Pancreas (tissue), 10 donors: ENCODE measurements at regions not wholly inside any gene's neighbourhood (a gene's known extent, or its start where the extent isn't known, plus 50 kb on each side); places are given as distances from the start of the nearest gene placed in this dataset.

Source experiments
- ATAC-seq, 4 donors: fragments of 200-7000 bp; cut with Tn5 transposase; one replicate each; pipeline versions ENCODE4 v1.8.0 to v1.9.1; 2020; ENCODE audit warnings: mild to moderate bottlenecking in 4 of 4, moderate library complexity in 4 of 4
- DNase-seq, 6 donors: peaks; one replicate each; pipeline ENCODE4 v3.0.0-alpha.2; 2020
- FAIRE-seq: peaks from 2 replicates; lab custom pipeline; 2012; peaks lifted over from hg19 to GRCh38; lab: Jason Lieb, UNC
- H3K27ac ChIP-seq, 4 donors: fragments of 200-600 bp; sonication (generic); 1 replicate in 3 of 4; 2 replicates in 1 of 4; pipeline versions ENCODE4 v1.5.0 to v1.8.0; 2020
- H3K27me3 ChIP-seq, 4 donors: fragments of 200-600 bp; one replicate each; pipeline ENCODE4 v1.8.0; 2021
- H3K36me3 ChIP-seq, 3 donors: fragments of 200-600 bp; sonication (generic) in 1 of 3; one replicate each; pipeline versions ENCODE4 v1.5.0 to v1.8.0; 2020 to 2021
- H3K4me1 ChIP-seq, 3 donors: fragments of 200-600 bp; one replicate each; pipeline ENCODE4 v1.8.0; 2021
- H3K4me3 ChIP-seq, 4 donors: fragments of 200-600 bp; sonication (generic) in 2 of 4; one replicate each; pipeline versions ENCODE4 v1.5.0 to v1.8.0; 2020 to 2021
- H3K9me3 ChIP-seq, 4 donors: fragments of 200-600 bp; one replicate each; pipeline ENCODE4 v1.8.0; 2021
- WGBS, 2 donors: extraction: QIAGEN DNeasy Blood & Tissue Kit; methylation state at CpG; one replicate each; pipeline ENCODE4 v1.1.7; 2013; 5-methylcytosine and 5-hydroxymethylcytosine counted together
- intact Hi-C, 3 donors: fragments of 100-400 bp; cut with DNase I; formaldehyde crosslinking; loops; one replicate each; pipeline versions ENCODE4 v1.11.1 to v1.14.2; 2022
- TF ChIP-seq, protein P1 (sequence below), 4 donors: fragments of 200-600 bp; sonication (generic) in 3 of 4; IDR thresholded peaks; one replicate each; pipeline versions ENCODE4 v1.5.0 to v1.8.0; 2021; ENCODE audit warnings: antibody characterized with exemption in 4 of 4
- donor health status: healthy with polysubstance abuse.
- donor health status: DM: no; HTN: no; CAD: no; lungs with moderate emphysema.
- donor health status: DM: no; HTN: no; CAD: no.
- donor health status: control.
- donor health status: control.
- donor health status: Bipolar disorder and iron deficiency.
- donor health status: DM: yes; HTN: yes; CAD: no.
- donor health status: DM: no; HTN: no; CAD: no.
- donor health status: DM: no; HTN: no; CAD: no.
- donor health status: DM: yes; HTN: yes; CAD: no.

DNA sequence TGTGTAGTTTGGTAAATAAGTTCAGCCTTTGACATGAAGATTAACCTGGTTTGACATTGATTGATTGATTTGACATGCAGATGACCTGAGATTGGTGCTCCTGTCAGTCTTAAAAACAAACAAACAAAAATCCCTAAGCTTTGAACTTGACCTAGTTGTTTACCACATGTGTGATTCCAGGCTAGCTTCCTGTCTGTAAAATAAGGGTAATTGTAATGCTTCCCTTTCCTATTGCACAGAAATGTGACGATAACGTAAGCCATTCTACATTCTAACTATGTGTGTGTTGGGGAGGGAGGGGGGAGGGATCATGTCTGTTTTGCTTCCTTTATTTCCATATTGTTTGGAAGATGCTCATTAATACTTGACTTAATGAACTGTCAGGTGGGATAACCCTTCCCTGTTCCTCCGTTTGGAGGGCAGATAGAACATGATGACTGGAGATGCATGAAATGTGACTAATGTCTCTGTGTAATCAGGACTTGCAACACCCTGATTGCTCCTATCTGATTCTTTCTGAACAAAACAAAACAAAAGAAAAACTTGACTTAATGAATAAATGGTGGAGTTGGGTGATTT, 106.1 kb upstream of the CLMP start:
- no peak for FAIRE-seq
- intact Hi-C loops = loop anchor here in 1 of 3 donors (10.0 kb wide), 1 partner anchor 174 kb away; no protein-coding TSS in a partner anchor

DNA sequence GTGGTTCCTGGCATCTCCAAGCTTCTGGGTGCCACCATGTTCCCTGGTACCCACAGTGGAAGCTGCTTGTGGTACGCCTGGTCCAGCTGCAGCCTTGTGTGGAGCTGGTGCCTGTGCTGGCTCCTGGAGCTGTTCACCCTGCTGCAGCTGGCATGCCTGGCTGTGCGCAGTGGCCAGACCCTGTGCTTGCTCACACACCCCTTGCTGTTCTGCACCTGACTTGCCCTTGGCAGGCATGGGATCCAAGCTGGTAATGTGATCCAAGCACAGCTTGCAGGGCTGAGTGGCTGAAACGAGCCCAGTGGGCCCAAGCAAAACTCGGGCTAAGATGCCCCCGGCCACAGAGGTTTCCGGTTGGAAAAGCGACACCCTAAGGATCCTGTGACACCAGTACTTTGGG, 104.7 kb upstream of the CLMP start:
- H3K27me3 ChIP-seq = peaks cover 0 to 17% (median 0%) of the 10 kb centered on the region in 4 donors
- 59 to 84% methylated on average over 7 of the region's 7 CpGs for WGBS, 2 donors
- no peak for ATAC-seq
- H3K9me3 ChIP-seq = no peaks in the 10 kb centered on the region
- no peak for FAIRE-seq
- no peak for DNase-seq
- no peak overlapping the region for H3K27ac ChIP-seq
- TF ChIP-seq, protein P1, sequence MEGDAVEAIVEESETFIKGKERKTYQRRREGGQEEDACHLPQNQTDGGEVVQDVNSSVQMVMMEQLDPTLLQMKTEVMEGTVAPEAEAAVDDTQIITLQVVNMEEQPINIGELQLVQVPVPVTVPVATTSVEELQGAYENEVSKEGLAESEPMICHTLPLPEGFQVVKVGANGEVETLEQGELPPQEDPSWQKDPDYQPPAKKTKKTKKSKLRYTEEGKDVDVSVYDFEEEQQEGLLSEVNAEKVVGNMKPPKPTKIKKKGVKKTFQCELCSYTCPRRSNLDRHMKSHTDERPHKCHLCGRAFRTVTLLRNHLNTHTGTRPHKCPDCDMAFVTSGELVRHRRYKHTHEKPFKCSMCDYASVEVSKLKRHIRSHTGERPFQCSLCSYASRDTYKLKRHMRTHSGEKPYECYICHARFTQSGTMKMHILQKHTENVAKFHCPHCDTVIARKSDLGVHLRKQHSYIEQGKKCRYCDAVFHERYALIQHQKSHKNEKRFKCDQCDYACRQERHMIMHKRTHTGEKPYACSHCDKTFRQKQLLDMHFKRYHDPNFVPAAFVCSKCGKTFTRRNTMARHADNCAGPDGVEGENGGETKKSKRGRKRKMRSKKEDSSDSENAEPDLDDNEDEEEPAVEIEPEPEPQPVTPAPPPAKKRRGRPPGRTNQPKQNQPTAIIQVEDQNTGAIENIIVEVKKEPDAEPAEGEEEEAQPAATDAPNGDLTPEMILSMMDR (IDR thresholded peaks at IDR 0.05) = no peak
- intact Hi-C loops = loop anchor here in 2 of 3 donors (10.0 kb wide), 1 partner anchor 175 kb away; no protein-coding TSS in a partner anchor
- H3K4me3 ChIP-seq = no peak overlapping the region
- H3K36me3 ChIP-seq = no peaks in the 10 kb centered on the region
- H3K4me1 ChIP-seq = peaks cover 0 to 3% (median 0%) of the 10 kb centered on the region in 3 donors

More for the DNA sequence above, 106.1 kb upstream of the CLMP start:
- Histone ChIP-seq H3K4me3 (peak overlapping the region in 2 of 4 donors; percentile 22 to 42), H3K4me1 (peaks cover 0 to 3% (median 0%) of the 10 kb centered on the region in 3 donors), H3K27ac (no peak overlapping the region), H3K27me3 (peaks cover 0 to 17% (median 0%) of the 10 kb centered on the region in 4 donors), H3K9me3 (no peaks in the 10 kb centered on the region), H3K36me3 (no peaks in the 10 kb centered on the region)
- DNase-seq = no peak
- ATAC-seq = no peak
- TF ChIP-seq, protein P1 (IDR thresholded peaks at IDR 0.05) = no peak
- WGBS, 2 donors = 30 to 32% methylated on average over 3 of the region's 3 CpGs

DNA sequence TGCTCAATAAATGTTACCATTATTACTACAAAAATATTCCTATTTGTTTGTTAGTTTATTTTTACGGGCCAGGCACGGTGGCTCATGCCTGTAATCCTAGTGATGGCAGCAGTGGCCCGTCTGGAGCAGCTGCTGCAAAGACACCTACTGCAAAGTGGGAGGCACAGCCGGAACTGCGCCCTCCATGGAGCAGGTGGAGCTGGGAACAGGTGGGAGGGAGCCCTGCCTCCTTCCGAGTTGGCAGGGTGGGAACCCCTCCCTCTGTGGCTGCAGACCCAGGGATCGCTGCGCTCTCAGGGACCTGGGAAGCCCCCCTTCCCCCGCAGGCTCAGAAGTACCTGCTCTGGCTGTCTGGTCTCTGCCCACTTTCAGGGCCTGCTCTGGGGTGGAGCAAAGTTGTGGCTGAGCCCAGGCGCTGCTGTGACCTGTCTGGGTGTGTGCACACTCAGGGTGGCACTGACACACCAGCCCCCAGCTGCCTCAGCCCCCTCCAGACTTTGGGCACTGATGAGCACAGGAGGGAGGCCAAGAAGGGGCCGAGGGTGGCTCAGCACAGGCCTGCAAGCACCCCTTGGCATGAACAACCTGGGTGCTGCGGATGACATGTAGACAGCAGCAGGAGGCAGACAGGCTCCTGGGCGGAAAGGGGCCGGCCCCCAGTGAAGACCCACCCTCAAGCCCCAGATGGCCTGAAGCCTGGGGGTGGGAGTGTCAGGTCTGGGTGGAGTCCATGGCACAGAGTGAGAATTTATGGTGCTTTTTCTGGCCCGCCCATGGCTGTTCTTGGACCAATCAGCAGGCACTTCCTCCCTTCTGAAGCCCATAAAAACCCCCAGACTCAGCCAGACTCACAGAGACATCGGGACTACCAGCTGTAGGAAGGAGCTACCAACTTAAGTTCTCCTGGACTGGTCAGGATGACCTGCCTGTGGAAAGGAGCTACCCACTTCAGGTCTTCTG, 103.7 kb upstream of the CLMP start:
- no peaks in the 10 kb centered on the region for H3K9me3 ChIP-seq
- TF ChIP-seq, protein P1 (IDR thresholded peaks at IDR 0.05) = no peak
- no peaks in the 10 kb centered on the region for H3K36me3 ChIP-seq
- H3K4me1 ChIP-seq = peaks cover 0 to 3% (median 0%) of the 10 kb centered on the region in 3 donors
- FAIRE-seq = no peak
- no peak overlapping the region for H3K4me3 ChIP-seq
- 73 to 78% methylated on average over 15 to 16 of the region's 16 CpGs for WGBS, 2 donors
- H3K27ac ChIP-seq = no peak overlapping the region
- ATAC-seq = no peak
- H3K27me3 ChIP-seq = peaks cover 0 to 17% (median 0%) of the 10 kb centered on the region in 4 donors
- intact Hi-C loops = loop anchor here in 1 of 3 donors (10.0 kb wide), 1 partner anchor 176 kb away; no protein-coding TSS in a partner anchor
- DNase-seq = peak in 1 of 6 donors; percentile 58

DNA sequence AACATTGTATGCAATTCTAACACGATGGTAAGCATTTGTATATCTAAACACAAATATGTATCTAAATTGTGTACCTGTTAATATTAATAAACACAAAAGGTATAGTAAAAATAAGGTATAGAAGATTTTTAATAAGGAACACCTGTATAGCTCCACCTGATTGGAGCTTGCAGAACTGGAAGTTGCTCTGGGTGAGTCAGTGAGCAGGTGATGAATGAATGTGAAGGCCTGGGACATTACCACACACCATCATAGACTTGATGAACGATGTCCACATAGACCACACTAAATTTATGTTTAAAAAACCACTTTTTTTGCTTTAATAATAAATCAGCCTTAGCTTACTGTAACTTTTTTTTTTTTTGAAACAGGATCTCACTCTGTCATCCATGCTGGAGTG, 97.6 kb upstream of the CLMP start:
- TF ChIP-seq, protein P1 (IDR thresholded peaks at IDR 0.05) = no peak
- Histone ChIP-seq H3K4me1 (no peaks in the 10 kb centered on the region), H3K9me3 (no peaks in the 10 kb centered on the region), H3K27me3 (no peaks in the 10 kb centered on the region), H3K27ac (no peak overlapping the region), H3K36me3 (no peaks in the 10 kb centered on the region), H3K4me3 (no peak overlapping the region)
- 65 to 75% methylated on average over 2 of the region's 2 CpGs for WGBS, 2 donors
- no peak for DNase-seq
- intact Hi-C loops = loop anchor here in 1 of 3 donors (10.0 kb wide), 1 partner anchor 182 kb away; no protein-coding TSS in a partner anchor
- no peak for ATAC-seq
- no peak for FAIRE-seq
